ENCODE measurements at regions not wholly inside any gene's neighbourhood (a gene's known extent, or its start where the extent isn't known, plus 50 kb on each side); places are given as distances from the start of the nearest gene placed in this dataset.

DNA sequence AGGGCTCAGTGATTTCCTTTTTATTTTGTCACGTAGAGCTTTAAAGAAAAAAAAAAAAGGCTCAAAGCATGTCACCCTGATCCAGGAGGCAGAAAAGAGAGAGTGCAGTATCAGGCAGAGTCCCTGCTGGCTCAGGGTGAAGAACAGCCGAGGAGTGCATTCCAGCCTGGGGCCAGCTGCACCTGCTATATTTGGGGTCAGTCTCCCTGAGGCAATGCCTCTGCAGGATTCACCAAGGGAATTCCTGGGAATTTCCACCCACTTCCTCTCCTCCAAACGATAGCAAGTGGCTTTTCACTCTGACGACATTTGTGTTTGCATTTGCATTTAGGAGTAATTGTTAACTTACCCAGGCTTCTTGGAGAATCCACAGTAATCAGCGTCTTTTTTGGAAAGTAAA is 202.9 kb upstream of the CTNNB1 start:
- no peak overlapping the region for H3K4me3 ChIP-seq
- peaks cover 0 to 21% of the 10 kb centered on the region in 2 donors for H3K4me1 ChIP-seq
- DNase-seq (ENCODE audit: low spot score) = no peak
- TF ChIP-seq, protein P1, sequence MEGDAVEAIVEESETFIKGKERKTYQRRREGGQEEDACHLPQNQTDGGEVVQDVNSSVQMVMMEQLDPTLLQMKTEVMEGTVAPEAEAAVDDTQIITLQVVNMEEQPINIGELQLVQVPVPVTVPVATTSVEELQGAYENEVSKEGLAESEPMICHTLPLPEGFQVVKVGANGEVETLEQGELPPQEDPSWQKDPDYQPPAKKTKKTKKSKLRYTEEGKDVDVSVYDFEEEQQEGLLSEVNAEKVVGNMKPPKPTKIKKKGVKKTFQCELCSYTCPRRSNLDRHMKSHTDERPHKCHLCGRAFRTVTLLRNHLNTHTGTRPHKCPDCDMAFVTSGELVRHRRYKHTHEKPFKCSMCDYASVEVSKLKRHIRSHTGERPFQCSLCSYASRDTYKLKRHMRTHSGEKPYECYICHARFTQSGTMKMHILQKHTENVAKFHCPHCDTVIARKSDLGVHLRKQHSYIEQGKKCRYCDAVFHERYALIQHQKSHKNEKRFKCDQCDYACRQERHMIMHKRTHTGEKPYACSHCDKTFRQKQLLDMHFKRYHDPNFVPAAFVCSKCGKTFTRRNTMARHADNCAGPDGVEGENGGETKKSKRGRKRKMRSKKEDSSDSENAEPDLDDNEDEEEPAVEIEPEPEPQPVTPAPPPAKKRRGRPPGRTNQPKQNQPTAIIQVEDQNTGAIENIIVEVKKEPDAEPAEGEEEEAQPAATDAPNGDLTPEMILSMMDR (IDR thresholded peaks at IDR 0.05) = no peak
- H3K27ac ChIP-seq = no peak overlapping the region
- H3K36me3 ChIP-seq = no peaks in the 10 kb centered on the region
- H3K27me3 ChIP-seq = no peaks in the 10 kb centered on the region
- H3K9me3 ChIP-seq = no peaks in the 10 kb centered on the region

DNA sequence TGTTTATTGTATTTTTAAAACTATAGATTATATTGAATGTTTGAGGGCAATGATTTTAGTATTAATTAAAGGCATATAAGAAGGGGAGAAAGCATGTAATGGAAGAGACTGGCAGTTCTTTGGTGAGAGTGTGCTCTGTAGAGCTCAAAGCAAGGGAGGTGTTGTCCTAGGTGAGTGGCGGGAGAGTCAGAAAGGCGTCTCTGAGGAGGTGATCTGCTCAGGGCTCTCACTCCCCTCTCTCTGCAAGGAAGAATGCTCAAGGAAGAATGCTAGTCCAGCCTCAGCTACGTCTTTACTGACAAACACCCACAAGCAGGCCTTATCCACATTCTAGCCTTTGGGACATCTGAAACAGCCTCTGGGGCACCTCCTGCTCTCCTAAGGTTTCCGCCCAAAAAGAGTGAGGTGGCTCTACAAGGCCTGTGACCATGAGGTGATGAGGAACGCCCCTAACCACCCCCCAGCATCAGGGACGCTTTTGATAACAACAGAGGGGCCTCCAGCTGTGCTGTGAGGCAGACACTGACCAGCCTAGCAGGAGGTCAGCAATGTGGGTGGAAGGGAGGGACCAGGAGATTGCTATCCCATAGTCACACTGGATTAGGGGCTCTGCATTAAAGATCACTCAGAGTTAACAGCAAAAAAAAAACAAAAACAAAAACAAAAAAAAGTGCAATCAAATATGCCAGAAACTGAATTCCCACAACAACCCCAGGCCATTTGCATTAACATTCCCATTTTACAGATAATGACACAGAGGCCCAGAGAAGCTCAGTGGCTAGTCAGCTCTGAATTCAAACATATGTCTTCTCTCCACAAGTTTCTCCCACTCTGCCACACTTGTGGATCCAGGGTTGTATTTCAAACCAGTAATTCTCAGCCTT is 202.2 kb upstream of the CTNNB1 start:
- H3K4me1 ChIP-seq = peaks cover 0 to 21% of the 10 kb centered on the region in 2 donors
- TF ChIP-seq, protein P1 (IDR thresholded peaks at IDR 0.05) = no peak
- DNase-seq (ENCODE audit: low spot score) = no peak

DNA sequence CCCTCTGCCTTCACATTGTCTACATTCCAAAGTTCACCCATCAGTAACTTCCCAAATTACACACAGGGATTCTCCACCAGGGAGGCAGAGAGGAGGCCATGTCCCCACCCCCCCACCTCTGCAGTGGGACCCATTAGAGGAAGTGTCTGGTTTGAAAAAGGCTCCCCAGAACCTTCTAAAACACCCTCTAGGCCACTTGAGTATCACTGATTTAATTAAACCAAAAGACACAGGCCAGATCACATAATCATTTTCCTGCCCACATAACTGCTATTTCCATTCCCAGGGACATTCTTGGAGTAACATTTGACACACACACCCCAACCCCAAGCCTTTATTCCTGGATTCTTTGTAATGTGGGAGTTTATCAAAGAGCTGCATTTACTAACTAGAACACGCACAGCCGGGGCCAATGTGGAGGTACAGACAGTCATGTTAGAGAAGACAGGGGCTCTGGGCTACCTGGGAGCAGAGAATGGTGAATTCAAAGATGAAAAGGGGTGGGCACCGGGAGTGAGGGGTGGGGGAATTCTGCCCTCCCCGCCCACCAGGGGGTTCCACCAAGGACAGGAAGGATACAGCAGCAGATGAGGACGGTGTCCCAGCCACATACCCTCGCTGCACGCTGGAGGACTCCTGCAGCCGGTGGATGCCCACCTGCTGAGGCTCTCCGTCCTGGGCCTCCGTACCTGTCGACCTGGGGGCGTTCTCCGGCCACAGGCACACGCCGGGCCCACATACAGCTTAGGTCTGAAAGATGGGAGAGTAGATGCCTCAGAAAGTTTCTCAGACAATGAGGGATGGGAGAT is 201.4 kb upstream of the CTNNB1 start:
- no peaks in the 10 kb centered on the region for H3K36me3 ChIP-seq
- no peak for DNase-seq (ENCODE audit: low spot score)

More for the DNA sequence above, 202.2 kb upstream of the CTNNB1 start:
- no peaks in the 10 kb centered on the region for H3K36me3 ChIP-seq
- H3K27me3 ChIP-seq = no peaks in the 10 kb centered on the region
- H3K27ac ChIP-seq = no peak overlapping the region
- no peaks in the 10 kb centered on the region for H3K9me3 ChIP-seq
- no peak overlapping the region for H3K4me3 ChIP-seq

DNA sequence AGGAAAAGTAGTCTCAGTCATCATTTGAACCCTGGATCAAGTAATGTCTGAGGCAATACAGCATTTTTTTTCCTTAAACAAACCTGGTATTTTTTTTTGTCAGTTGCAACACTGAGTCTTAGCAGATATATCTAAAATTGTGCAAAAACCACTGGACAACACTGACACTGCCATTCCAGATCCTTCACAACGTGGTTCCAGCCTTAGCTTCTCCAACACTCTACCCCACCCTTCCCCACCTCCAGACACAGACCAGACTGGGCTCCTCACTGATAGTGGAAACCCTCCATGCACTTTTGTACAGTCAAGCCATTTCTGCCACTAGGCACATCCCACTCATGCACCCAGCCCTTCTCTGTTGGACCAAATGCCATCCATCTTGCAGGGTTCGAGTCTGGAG is 199.6 kb upstream of the CTNNB1 start:
- Histone ChIP-seq H3K4me3 (no peak overlapping the region), H3K9me3 (no peaks in the 10 kb centered on the region), H3K36me3 (no peaks in the 10 kb centered on the region), H3K4me1 (peaks cover 0 to 21% of the 10 kb centered on the region in 2 donors), H3K27ac (peak overlapping the region in 1 of 2 donors; percentile 8), H3K27me3 (no peaks in the 10 kb centered on the region)
- no peak for DNase-seq (ENCODE audit: low spot score)
- TF ChIP-seq, protein P1 (IDR thresholded peaks at IDR 0.05) = no peak

More for the DNA sequence above, 201.4 kb upstream of the CTNNB1 start:
- TF ChIP-seq, protein P1 (IDR thresholded peaks at IDR 0.05) = no peak
- H3K4me1 ChIP-seq = peaks cover 0 to 21% of the 10 kb centered on the region in 2 donors
- H3K4me3 ChIP-seq = no peak overlapping the region
- no peak overlapping the region for H3K27ac ChIP-seq
- H3K27me3 ChIP-seq = no peaks in the 10 kb centered on the region
- H3K9me3 ChIP-seq = no peaks in the 10 kb centered on the region

DNA sequence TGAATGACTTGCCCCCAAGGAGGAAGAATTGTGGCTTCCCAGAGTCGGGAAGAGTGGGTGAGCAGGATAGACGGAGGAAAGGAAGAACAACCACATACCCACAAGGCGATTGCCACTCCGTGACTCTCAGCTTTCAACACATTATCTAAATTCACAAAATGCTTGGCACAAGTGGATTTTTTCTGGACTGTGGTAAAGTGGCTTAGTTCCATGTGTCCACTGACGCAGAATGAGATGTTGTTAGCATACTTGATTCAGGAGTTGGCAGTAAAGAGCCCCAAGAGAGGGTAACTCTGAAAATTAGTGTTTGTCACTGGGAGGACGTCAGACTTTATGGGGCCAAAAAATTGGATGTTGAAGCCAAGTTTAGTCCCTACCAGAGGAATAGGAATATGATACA is 198.8 kb upstream of the CTNNB1 start:
- Histone ChIP-seq H3K4me1 (peaks cover 0 to 21% of the 10 kb centered on the region in 2 donors), H3K9me3 (no peaks in the 10 kb centered on the region), H3K27me3 (no peaks in the 10 kb centered on the region), H3K27ac (peak overlapping the region in 1 of 2 donors; percentile 2), H3K4me3 (no peak overlapping the region), H3K36me3 (no peaks in the 10 kb centered on the region)
- peak; percentile 73 for DNase-seq (ENCODE audit: low spot score)
- TF ChIP-seq, protein P1 (IDR thresholded peaks at IDR 0.05) = no peak

Measured in right atrium auricular region (tissue), 2 donors.